Aorta (tissue), 5 donors: ENCODE measurements at regions not wholly inside any gene's neighbourhood (a gene's known extent, or its start where the extent isn't known, plus 50 kb on each side); places are given as distances from the start of the nearest gene placed in this dataset.
"Not testable (repeated sequence)": the region's sequence is repeated elsewhere in the genome, so short reads cannot be mapped to it uniquely, and the experiment has no call there.

Experiments used
- ATAC-seq: fragments of 200-7000 bp; cut with Tn5 transposase; one replicate; pipeline ENCODE4 v1.9.1; 2022; ENCODE audit warnings: moderate library complexity; ENCODE audit not compliant: low FRiP score
- DNase-seq, 2 donors: peaks; one replicate each; pipeline ENCODE4 v3.0.0-alpha.2; 2020
- H3K27ac ChIP-seq, 2 donors: one replicate each; pipeline ENCODE4 v1.5.1; 2013; ENCODE audit warnings: low read length in 2 of 2, mild to moderate bottlenecking in 2 of 2, moderate library complexity in 2 of 2, control low read depth in 1 of 2, inconsistent platforms in 1 of 2, low read depth in 1 of 2
- H3K27me3 ChIP-seq, 2 donors: one replicate each; pipeline ENCODE4 v1.6.1; 2013; ENCODE audit warnings: control low read depth in 1 of 2, low read length in 1 of 2, mild to moderate bottlenecking in 1 of 2, moderate library complexity in 1 of 2; ENCODE audit not compliant: insufficient read depth in 2 of 2, control insufficient read depth in 1 of 2
- H3K36me3 ChIP-seq, 2 donors: one replicate each; pipeline ENCODE4 v1.6.1; 2013; ENCODE audit warnings: control low read depth in 1 of 2, low read length in 1 of 2, mild to moderate bottlenecking in 1 of 2; ENCODE audit not compliant: insufficient read depth in 2 of 2, control insufficient read depth in 1 of 2
- H3K4me1 ChIP-seq, 2 donors: one replicate each; pipeline ENCODE4 v1.6.1; 2013; ENCODE audit warnings: low read length in 2 of 2, control low read depth in 1 of 2, mild to moderate bottlenecking in 1 of 2, moderate library complexity in 1 of 2; ENCODE audit not compliant: insufficient read depth in 2 of 2, control insufficient read depth in 1 of 2
- H3K4me3 ChIP-seq, 2 donors: one replicate each; pipeline ENCODE4 v1.5.1; 2013; ENCODE audit warnings: low read length in 2 of 2, control low read depth in 1 of 2, mild to moderate bottlenecking in 1 of 2
- H3K9me3 ChIP-seq: one replicate; pipeline ENCODE4 v1.6.1; 2013; ENCODE audit warnings: mild to moderate bottlenecking, low read length; ENCODE audit not compliant: control insufficient read depth
- WGBS, 2 donors: extraction: QIAGEN DNeasy Blood & Tissue Kit; methylation state at CpG; one replicate each; pipeline ENCODE4 v1.1.7; 2013; 5-methylcytosine and 5-hydroxymethylcytosine counted together
- intact Hi-C, 2 donors: fragments of 100-400 bp; cut with DNase I; formaldehyde crosslinking; loops; one replicate each; pipeline versions ENCODE4 v1.14.2 to v1.15.0; 2022
- donor health status: healthy with polysubstance abuse.
- donor health status: Bipolar disorder and iron deficiency.
- donor health status: DM: no; HTN: no; CAD: no.
- donor health status: DM: no; HTN: no; CAD: no.
- donor health status: DM: yes; HTN: yes; CAD: no.

GRCh38 chr16:58807276-58807675 lies 73.2 kb upstream of the GOT2 start:
- H3K27me3 ChIP-seq: no peaks in the 10 kb centered on the region
- intact Hi-C loops: no loop called here

GRCh38 chr16:58801838-58802237 lies 67.7 kb upstream of the GOT2 start:
- ATAC-seq: no peak
- Histone ChIP-seq H3K36me3 (no peaks in the 10 kb centered on the region), H3K27me3 (no peaks in the 10 kb centered on the region), H3K4me3 (no peak overlapping the region), H3K9me3 (peaks cover 6% of the 10 kb centered on the region), H3K4me1 (no peaks in the 10 kb centered on the region), H3K27ac (no peak overlapping the region)
- no peak for DNase-seq
- 41 to 43% methylated on average over 1 of the region's 1 CpG for WGBS, 2 donors
- intact Hi-C loops: no loop called here

More at GRCh38 chr16:58807276-58807675, 73.2 kb upstream of the GOT2 start:
- Histone ChIP-seq H3K27ac (no peak overlapping the region), H3K4me3 (no peak overlapping the region), H3K4me1 (no peaks in the 10 kb centered on the region), H3K36me3 (no peaks in the 10 kb centered on the region), H3K9me3 (peaks cover 6% of the 10 kb centered on the region)
- ATAC-seq (no peak), DNase-seq (no peak)

- H3K4me1 ChIP-seq: no peaks in the 10 kb centered on the region
- ATAC-seq (no peak), DNase-seq (no peak)
- intact Hi-C loops: no loop called here
- no peaks in the 10 kb centered on the region for H3K9me3 ChIP-seq
- no peak overlapping the region for H3K27ac ChIP-seq
- H3K4me3 ChIP-seq: no peak overlapping the region
- no peaks in the 10 kb centered on the region for H3K27me3 ChIP-seq
- 67 to 74% methylated on average over 9 of the region's 9 CpGs for WGBS, 2 donors
- H3K36me3 ChIP-seq: no peaks in the 10 kb centered on the region
These were observed 63.2 kb upstream of the GOT2 start for GRCh38 chr16:58797137-58797801.

- intact Hi-C loops: no loop called here
- H3K9me3 ChIP-seq: no peaks in the 10 kb centered on the region
- H3K27me3 ChIP-seq: no peaks in the 10 kb centered on the region
- DNase-seq: no peak
- no peak overlapping the region for H3K4me3 ChIP-seq
- ATAC-seq: no peak
- H3K4me1 ChIP-seq: no peaks in the 10 kb centered on the region
- H3K36me3 ChIP-seq: no peaks in the 10 kb centered on the region
- H3K27ac ChIP-seq: no peak overlapping the region
- WGBS, 2 donors: 73 to 86% methylated on average over 1 of the region's 1 CpG
These were observed 59.2 kb upstream of the GOT2 start for GRCh38 chr16:58793366-58793765.

- Histone ChIP-seq H3K4me3 (no peak overlapping the region), H3K27me3 (no peaks in the 10 kb centered on the region), H3K27ac (no peak overlapping the region), H3K36me3 (no peaks in the 10 kb centered on the region), H3K4me1 (no peaks in the 10 kb centered on the region), H3K9me3 (no peaks in the 10 kb centered on the region)
- WGBS, 2 donors: 18 to 23% methylated on average over 2 of the region's 2 CpGs
- DNase-seq (no peak), ATAC-seq (no peak)
- intact Hi-C loops: no loop called here
These were observed 58.1 kb upstream of the GOT2 start for GRCh38 chr16:58792188-58792587.

- ATAC-seq, H3K4me3 ChIP-seq, H3K4me1 ChIP-seq, H3K27ac ChIP-seq, H3K36me3 ChIP-seq, intact Hi-C loops, DNase-seq, H3K27me3 ChIP-seq, H3K9me3 ChIP-seq: not testable (repeated sequence)
- 72 to 80% methylated on average over 18 to 32 of the region's 32 CpGs for whole genome bisulfite sequencing, 2 donors
These were observed 56.9 kb upstream of the GOT2 start for GRCh38 chr16:58790816-58791557.

GRCh38 chr16:58789351-58789750 lies 55.2 kb upstream of the GOT2 start:
- intact Hi-C loops: no loop called here
- Histone ChIP-seq H3K27ac (no peak overlapping the region), H3K4me3 (no peak overlapping the region), H3K4me1 (no peaks in the 10 kb centered on the region), H3K27me3 (no peaks in the 10 kb centered on the region), H3K36me3 (no peaks in the 10 kb centered on the region), H3K9me3 (peaks cover 3% of the 10 kb centered on the region)
- 72 to 78% methylated on average over 4 of the region's 4 CpGs for WGBS, 2 donors
- no peak for DNase-seq
- no peak for ATAC-seq
